Rectal smooth muscle tissue (tissue), 1 donor: ENCODE measurements at regions not wholly inside any gene's neighbourhood (a gene's known extent, or its start where the extent isn't known, plus 50 kb on each side); places are given as distances from the start of the nearest gene placed in this dataset.

Experiments
- H3K27ac ChIP-seq: one replicate; pipeline ENCODE4 v1.7.0; 2013; ENCODE audit warnings: low read depth, low read length, inconsistent platforms
- H3K27me3 ChIP-seq: one replicate; pipeline ENCODE4 v1.7.0; 2013; ENCODE audit warnings: low read length; ENCODE audit not compliant: control insufficient read depth, insufficient read depth
- H3K36me3 ChIP-seq: one replicate; pipeline ENCODE4 v1.7.0; 2013; ENCODE audit warnings: low read length; ENCODE audit not compliant: control insufficient read depth, insufficient read depth
- H3K4me1 ChIP-seq: one replicate; pipeline ENCODE4 v1.7.0; 2013; ENCODE audit warnings: low read length; ENCODE audit not compliant: control insufficient read depth, insufficient read depth
- H3K4me3 ChIP-seq: one replicate; pipeline ENCODE4 v1.7.0; 2013; ENCODE audit warnings: low read length
- H3K9ac ChIP-seq: one replicate; pipeline ENCODE4 v1.7.0; 2013; ENCODE audit warnings: low read length

- Histone ChIP-seq H3K36me3 (no peaks in the 10 kb centered on the region), H3K4me3 (no peak overlapping the region)
Observed at GRCh38 chr3:18233987-18234716, 191.0 kb downstream of the SATB1 start.

GRCh38 chr3:18232317-18232716 is 192.8 kb downstream of the SATB1 start:
- Histone ChIP-seq H3K4me1 (peaks cover 2% of the 10 kb centered on the region), H3K36me3 (no peaks in the 10 kb centered on the region), H3K9ac (no peak overlapping the region), H3K27me3 (no peaks in the 10 kb centered on the region), H3K27ac (no peak overlapping the region), H3K4me3 (no peak overlapping the region)

More at GRCh38 chr3:18233987-18234716, 191.0 kb downstream of the SATB1 start:
- no peaks in the 10 kb centered on the region for H3K27me3 ChIP-seq
- H3K9ac ChIP-seq: no peak overlapping the region
- no peak overlapping the region for H3K27ac ChIP-seq
- peaks cover 2% of the 10 kb centered on the region for H3K4me1 ChIP-seq

DNA sequence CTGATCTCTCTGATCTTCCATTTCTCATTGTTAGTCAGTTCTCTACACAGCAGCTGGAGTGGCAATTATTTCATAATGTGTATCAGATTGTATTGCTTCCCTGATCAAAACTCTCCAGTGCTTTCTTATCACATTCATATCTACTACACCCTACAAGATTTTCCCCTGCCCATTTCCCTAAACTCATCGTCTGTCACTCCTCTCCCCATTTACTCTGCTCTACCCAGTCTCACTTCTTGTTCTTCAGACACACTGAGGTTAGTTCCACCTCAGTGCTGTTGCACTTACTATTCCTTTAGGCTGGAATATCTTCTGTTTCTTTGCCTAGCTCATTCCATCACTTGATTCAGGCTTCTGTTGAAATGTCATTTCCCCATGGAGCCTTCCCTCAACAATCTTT is 197.1 kb downstream of the SATB1 start:
- H3K4me3 ChIP-seq: no peak overlapping the region
- no peaks in the 10 kb centered on the region for H3K4me1 ChIP-seq
- no peaks in the 10 kb centered on the region for H3K27me3 ChIP-seq
- H3K36me3 ChIP-seq: no peaks in the 10 kb centered on the region
- H3K9ac ChIP-seq: no peak overlapping the region
- H3K27ac ChIP-seq: no peak overlapping the region

DNA sequence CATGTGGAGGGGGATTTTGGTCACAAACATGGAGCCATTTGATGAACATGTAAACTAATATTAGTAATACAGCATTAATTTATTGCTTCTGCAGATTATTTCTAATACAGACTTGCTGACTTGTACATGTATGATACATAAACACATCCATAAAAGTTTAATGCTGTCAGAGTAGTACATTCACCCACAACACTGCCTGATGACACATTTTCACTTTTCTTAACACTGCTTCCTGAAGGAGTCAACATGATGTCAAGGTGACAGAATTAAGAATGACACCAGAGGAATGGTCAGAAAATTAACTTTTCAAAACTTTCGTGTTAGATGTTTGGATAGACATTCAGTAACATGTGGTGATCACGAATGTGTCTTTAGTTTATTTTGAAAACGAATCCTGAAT is 199.4 kb downstream of the SATB1 start:
- Histone ChIP-seq H3K36me3 (no peaks in the 10 kb centered on the region), H3K27me3 (no peaks in the 10 kb centered on the region), H3K27ac (no peak overlapping the region), H3K4me3 (no peak overlapping the region), H3K4me1 (no peaks in the 10 kb centered on the region), H3K9ac (no peak overlapping the region)

DNA sequence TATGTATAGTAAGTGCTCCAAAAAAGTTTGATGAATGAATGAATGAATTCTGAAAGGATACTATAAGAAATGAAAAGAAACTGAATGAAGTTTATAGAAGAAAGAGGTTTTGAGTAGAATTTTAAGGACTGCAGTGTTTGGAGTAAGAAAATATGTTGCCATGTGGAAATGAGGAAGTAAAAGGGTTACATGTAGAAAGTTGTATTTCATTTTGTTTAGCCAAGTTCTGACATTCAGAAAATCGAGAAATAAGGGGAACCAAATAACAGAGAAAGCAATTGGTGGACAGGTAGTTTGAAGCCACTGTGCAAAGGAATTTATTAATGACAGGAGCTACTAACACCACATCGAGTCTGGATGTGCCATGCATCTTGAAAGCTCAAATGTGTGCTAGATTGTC is 200.7 kb downstream of the SATB1 start:
- Histone ChIP-seq H3K27me3 (no peaks in the 10 kb centered on the region), H3K27ac (no peak overlapping the region), H3K9ac (no peak overlapping the region), H3K4me1 (no peaks in the 10 kb centered on the region), H3K4me3 (no peak overlapping the region), H3K36me3 (no peaks in the 10 kb centered on the region)

GRCh38 chr3:18223974-18224373 is 201.2 kb downstream of the SATB1 start:
- no peaks in the 10 kb centered on the region for H3K36me3 ChIP-seq
- H3K4me3 ChIP-seq: no peak overlapping the region
- H3K27ac ChIP-seq: no peak overlapping the region
- H3K27me3 ChIP-seq: no peaks in the 10 kb centered on the region
- H3K9ac ChIP-seq: no peak overlapping the region
- H3K4me1 ChIP-seq: no peaks in the 10 kb centered on the region

DNA sequence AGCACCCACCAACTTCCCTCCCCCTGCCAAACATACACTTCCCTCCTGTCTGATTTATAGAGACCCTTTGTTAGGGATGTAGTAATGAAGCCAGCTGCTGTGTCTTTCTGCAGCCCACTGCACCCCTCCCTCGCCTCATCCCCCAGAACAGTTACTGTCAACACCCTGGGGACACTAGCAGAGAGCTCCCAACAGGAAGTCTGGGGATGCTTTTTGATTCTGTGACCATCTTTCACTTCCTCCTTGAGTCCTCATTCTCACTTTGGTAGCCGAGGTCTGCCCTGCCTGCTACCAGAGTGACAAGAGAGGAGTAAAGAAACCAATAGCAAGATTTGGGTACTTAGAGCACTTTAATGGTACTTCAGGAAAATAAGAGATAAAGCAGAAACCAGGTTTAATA is 201.6 kb downstream of the SATB1 start:
- Histone ChIP-seq H3K36me3 (no peaks in the 10 kb centered on the region), H3K4me1 (no peaks in the 10 kb centered on the region), H3K4me3 (no peak overlapping the region), H3K9ac (no peak overlapping the region), H3K27ac (no peak overlapping the region), H3K27me3 (no peaks in the 10 kb centered on the region)

DNA sequence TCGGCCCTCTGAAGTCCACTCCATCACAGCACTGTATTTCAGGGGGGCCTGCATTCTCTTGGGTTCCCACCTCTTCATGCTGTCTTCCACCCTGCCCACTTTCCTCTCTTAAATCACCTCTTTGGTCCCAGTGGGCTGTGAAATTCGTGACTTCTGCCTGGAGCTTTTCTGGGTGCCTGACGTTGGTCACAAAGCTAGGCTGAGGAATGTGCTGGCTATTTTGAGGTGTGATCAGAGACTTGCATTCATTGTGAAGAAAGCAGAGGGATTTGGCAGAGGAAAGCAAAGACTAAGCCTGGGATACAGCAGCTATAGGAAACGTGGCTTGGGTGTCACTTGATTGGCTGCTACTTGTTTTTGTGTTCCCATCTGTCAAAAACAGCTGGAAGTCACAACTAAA is 202.5 kb downstream of the SATB1 start:
- Histone ChIP-seq H3K36me3 (no peaks in the 10 kb centered on the region), H3K9ac (no peak overlapping the region), H3K4me1 (peaks cover 5% of the 10 kb centered on the region), H3K27ac (no peak overlapping the region), H3K4me3 (no peak overlapping the region), H3K27me3 (no peaks in the 10 kb centered on the region)

DNA sequence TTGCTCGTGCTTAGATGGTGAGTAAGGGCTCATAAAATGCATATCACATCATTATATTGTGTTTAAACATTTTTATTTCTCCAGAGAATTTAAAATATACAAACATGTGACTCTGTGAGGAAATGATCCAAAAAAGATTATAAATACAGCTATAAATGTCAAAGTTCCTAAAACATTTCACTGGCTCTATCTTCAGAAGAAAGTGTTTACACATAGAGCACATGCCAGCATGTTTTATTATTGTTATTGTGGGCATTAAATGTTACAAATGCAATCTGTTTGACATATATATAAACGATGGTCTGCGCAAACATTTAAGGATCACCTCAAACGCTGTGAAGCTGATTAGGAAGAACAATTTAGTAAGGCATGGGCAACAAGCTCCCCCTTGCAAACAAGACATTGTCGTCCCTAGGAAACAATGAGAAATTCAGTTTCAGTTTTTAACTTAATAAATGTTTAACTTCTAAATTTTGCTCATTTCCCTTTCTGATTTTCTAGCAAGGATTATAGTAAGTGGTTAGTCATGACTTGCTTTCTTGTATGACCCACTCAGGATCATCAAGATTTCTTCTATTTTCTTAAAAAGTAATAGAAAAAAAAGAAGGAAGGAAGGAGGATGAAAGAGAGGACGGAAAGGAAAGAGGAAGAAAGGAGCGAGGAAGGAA is 207.5 kb downstream of the SATB1 start:
- Histone ChIP-seq H3K27me3 (no peaks in the 10 kb centered on the region), H3K9ac (no peak overlapping the region), H3K27ac (no peak overlapping the region), H3K4me3 (no peak overlapping the region), H3K36me3 (no peaks in the 10 kb centered on the region), H3K4me1 (peaks cover 5% of the 10 kb centered on the region)

DNA sequence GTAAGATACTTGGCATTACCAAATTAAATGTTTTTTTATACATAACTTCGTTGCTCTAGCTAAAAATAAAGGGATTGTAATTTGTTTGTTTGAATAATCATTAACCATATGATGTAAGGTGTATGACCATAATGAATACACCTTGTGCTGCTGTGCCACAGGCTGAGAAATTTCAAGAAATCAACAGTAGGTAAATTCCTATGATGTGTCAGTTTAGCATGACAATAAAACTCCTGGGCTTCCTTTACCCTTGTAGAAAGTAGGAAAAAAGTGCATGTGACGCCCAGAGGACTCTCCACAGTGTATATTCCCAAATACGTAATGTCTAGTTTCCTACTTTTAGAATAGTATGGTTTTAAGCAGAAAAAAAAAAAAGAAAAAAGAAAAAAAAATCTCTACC is 208.1 kb downstream of the SATB1 start:
- no peak overlapping the region for H3K9ac ChIP-seq
- H3K4me1 ChIP-seq: peaks cover 5% of the 10 kb centered on the region
- no peaks in the 10 kb centered on the region for H3K36me3 ChIP-seq
- H3K27me3 ChIP-seq: no peaks in the 10 kb centered on the region
- H3K27ac ChIP-seq: no peak overlapping the region
- H3K4me3 ChIP-seq: no peak overlapping the region

- Histone ChIP-seq H3K4me1 (peaks cover 5% of the 10 kb centered on the region), H3K4me3 (no peak overlapping the region), H3K27ac (no peak overlapping the region), H3K36me3 (no peaks in the 10 kb centered on the region), H3K9ac (no peak overlapping the region), H3K27me3 (no peaks in the 10 kb centered on the region)
Observed at GRCh38 chr3:18215639-18216038, 209.5 kb downstream of the SATB1 start.

DNA sequence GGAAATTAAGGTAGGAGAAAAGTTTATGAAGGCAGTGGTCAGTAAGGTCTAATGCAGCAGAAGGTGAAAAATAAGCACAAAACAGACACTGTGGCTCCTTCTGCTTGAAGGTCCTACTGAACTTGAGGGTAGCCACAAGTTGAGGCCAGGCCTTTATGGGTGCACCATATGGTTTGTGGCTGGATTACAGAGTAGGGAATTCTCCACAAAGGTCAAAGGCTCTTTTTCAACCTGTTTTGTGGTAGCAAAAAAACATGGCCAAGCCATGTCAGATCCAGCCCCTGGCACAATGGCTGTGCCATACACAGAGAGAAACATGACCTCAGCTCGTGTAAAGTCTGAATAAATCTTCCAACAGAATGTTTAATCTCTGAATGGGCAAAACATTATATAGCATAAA is 214.0 kb downstream of the SATB1 start:
- no peak overlapping the region for H3K9ac ChIP-seq
- no peaks in the 10 kb centered on the region for H3K27me3 ChIP-seq

DNA sequence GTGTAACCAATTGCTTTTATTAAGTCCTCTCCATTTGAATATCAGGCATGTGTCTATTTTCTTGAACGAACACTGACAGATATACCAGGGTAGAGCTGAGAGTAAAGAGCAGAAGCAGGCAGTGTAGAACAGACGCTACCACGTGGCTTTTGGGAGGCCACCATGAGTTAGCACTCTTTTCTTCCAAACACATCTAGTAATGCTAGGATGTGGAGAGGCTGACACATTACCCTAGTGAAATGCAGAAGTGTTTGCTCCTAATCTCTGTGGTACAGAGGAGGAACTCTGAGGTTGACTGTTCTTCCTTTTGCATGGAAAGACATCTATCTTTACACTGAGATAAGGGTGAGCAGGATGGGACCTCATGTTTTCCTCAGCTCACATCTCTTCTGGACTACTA is 216.3 kb downstream of the SATB1 start:
- no peaks in the 10 kb centered on the region for H3K36me3 ChIP-seq
- H3K9ac ChIP-seq: no peak overlapping the region
- no peaks in the 10 kb centered on the region for H3K27me3 ChIP-seq
- no peaks in the 10 kb centered on the region for H3K4me1 ChIP-seq
- no peak overlapping the region for H3K4me3 ChIP-seq
- no peak overlapping the region for H3K27ac ChIP-seq

More for the DNA sequence above, 214.0 kb downstream of the SATB1 start:
- no peaks in the 10 kb centered on the region for H3K36me3 ChIP-seq
- H3K4me3 ChIP-seq: no peak overlapping the region
- no peak overlapping the region for H3K27ac ChIP-seq
- no peaks in the 10 kb centered on the region for H3K4me1 ChIP-seq
